ENCODE measurements at regions not wholly inside any gene's neighbourhood (a gene's known extent, or its start where the extent isn't known, plus 50 kb on each side); places are given as distances from the start of the nearest gene placed in this dataset.
A peak's percentile ranks its signal among the peaks of the same experiment; 100 is the strongest.

DNA sequence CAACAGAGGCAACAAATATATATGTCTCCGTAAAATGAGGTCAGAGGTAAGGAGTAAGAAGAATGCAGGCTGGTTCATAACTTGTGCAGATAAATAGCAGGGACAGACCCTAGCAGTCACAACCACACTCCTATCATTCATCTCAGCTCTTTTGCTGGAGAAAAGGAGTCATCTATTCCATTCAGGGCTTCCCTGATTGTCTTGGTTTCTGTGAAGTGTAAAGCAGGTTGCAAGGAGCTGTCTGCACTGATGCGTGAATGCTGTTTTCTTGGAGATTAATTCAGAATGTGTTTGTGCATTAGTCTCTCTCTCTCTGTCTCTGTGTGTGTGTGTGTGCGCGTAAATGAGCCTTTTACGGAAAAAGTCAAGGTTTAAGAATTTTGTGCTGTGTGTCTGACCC, 643.3 kb upstream of the SORCS1 start:
- H3K9me3 ChIP-seq (ENCODE audit: low read length): no peaks in the 10 kb centered on the region
- no peak overlapping the region for H3K9ac ChIP-seq (ENCODE audit: low read length)
- no peaks in the 10 kb centered on the region for H3K79me2 ChIP-seq (replicated peaks; ENCODE audit: insufficient read depth, low read length)
- H2AFZ ChIP-seq (ENCODE audit: low read depth, low read length): no peak overlapping the region
- no peaks in the 10 kb centered on the region for H3F3A ChIP-seq (ENCODE audit: insufficient read depth, low read length, poor library complexity, severe bottlenecking)
- H3K4me3 ChIP-seq (ENCODE audit: low read length): no peak overlapping the region
- TF ChIP-seq EP300 (conservative IDR thresholded peaks at IDR 0.05; ENCODE audit: poor library complexity, severe bottlenecking) (no peak), SMC3 (conservative IDR thresholded peaks at IDR 0.05; ENCODE audit: poor library complexity) (peak; percentile 17)
- no peak overlapping the region for H3K4me2 ChIP-seq (ENCODE audit: low read length)
- H3K9me2 ChIP-seq (ENCODE audit: insufficient read depth, low read length): no peaks in the 10 kb centered on the region
- H3K27ac ChIP-seq (ENCODE audit: low read length): peak overlapping the region; percentile 24
- no peaks in the 10 kb centered on the region for H4K20me1 ChIP-seq (ENCODE audit: insufficient read depth)
- no peaks in the 10 kb centered on the region for H3K27me3 ChIP-seq (ENCODE audit: insufficient read depth, low read depth, low read length)
- H3K36me3 ChIP-seq (ENCODE audit: insufficient read depth, low read length): no peaks in the 10 kb centered on the region

GRCh38 chr10:107806026-107806425, 641.5 kb upstream of the SORCS1 start:
- Histone ChIP-seq H4K20me1 (ENCODE audit: insufficient read depth) (no peaks in the 10 kb centered on the region), H3K27ac (ENCODE audit: low read length) (no peak overlapping the region), H3K36me3 (ENCODE audit: insufficient read depth, low read length) (no peaks in the 10 kb centered on the region), H3K4me2 (ENCODE audit: low read length) (no peak overlapping the region), H3K4me3 (ENCODE audit: low read length) (no peak overlapping the region), H2AFZ (ENCODE audit: low read depth, low read length) (no peak overlapping the region), H3K9me2 (ENCODE audit: insufficient read depth, low read length) (no peaks in the 10 kb centered on the region), H3K9me3 (ENCODE audit: low read length) (no peaks in the 10 kb centered on the region), H3K9ac (ENCODE audit: low read length) (no peak overlapping the region), H3K79me2 (replicated peaks; ENCODE audit: insufficient read depth, low read length) (no peaks in the 10 kb centered on the region), H3F3A (ENCODE audit: insufficient read depth, low read length, poor library complexity, severe bottlenecking) (no peaks in the 10 kb centered on the region), H3K27me3 (ENCODE audit: insufficient read depth, low read depth, low read length) (no peaks in the 10 kb centered on the region)
- TF ChIP-seq EP300 (conservative IDR thresholded peaks at IDR 0.05; ENCODE audit: poor library complexity, severe bottlenecking) (no peak), RAD21 (conservative IDR thresholded peaks at IDR 0.05) (no peak), MXI1 (conservative IDR thresholded peaks at IDR 0.05; ENCODE audit: poor library complexity, severe bottlenecking) (no peak), CTCF (IDR thresholded peaks at IDR 0.05; ENCODE audit: poor library complexity, severe bottlenecking) (no peak), POLR2AphosphoS5 (IDR thresholded peaks at IDR 0.05) (no peak), TAF1 (IDR thresholded peaks at IDR 0.05; ENCODE audit: low read depth) (no peak), SMC3 (conservative IDR thresholded peaks at IDR 0.05; ENCODE audit: poor library complexity) (no peak)
- TF ChIP-seq, protein P1, sequence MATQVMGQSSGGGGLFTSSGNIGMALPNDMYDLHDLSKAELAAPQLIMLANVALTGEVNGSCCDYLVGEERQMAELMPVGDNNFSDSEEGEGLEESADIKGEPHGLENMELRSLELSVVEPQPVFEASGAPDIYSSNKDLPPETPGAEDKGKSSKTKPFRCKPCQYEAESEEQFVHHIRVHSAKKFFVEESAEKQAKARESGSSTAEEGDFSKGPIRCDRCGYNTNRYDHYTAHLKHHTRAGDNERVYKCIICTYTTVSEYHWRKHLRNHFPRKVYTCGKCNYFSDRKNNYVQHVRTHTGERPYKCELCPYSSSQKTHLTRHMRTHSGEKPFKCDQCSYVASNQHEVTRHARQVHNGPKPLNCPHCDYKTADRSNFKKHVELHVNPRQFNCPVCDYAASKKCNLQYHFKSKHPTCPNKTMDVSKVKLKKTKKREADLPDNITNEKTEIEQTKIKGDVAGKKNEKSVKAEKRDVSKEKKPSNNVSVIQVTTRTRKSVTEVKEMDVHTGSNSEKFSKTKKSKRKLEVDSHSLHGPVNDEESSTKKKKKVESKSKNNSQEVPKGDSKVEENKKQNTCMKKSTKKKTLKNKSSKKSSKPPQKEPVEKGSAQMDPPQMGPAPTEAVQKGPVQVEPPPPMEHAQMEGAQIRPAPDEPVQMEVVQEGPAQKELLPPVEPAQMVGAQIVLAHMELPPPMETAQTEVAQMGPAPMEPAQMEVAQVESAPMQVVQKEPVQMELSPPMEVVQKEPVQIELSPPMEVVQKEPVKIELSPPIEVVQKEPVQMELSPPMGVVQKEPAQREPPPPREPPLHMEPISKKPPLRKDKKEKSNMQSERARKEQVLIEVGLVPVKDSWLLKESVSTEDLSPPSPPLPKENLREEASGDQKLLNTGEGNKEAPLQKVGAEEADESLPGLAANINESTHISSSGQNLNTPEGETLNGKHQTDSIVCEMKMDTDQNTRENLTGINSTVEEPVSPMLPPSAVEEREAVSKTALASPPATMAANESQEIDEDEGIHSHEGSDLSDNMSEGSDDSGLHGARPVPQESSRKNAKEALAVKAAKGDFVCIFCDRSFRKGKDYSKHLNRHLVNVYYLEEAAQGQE (IDR thresholded peaks at IDR 0.05; ENCODE audit: borderline replicate concordance): no peak

DNA sequence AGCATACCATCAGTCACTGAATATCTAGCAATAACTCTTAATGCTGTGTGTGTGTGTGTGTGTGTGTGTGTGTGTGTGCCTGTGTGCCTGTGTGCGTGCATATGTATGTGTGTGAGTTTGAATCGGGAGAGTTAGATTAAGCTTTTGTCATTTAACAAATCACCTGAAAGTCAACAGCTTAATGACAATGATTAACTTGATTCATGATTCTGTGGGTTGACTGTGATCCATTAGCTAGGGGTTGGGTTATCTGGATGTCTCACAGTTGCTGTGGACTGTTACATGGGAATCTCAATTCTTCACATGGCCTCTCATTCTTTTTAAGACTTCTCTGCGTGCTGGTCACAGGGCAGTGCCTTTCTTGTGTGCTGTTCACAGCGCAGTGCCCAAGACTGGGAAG, 639.0 kb upstream of the SORCS1 start:
- Histone ChIP-seq H3F3A (ENCODE audit: insufficient read depth, low read length, poor library complexity, severe bottlenecking) (no peaks in the 10 kb centered on the region), H3K4me3 (ENCODE audit: low read length) (no peak overlapping the region), H3K36me3 (ENCODE audit: insufficient read depth, low read length) (no peaks in the 10 kb centered on the region), H3K9me2 (ENCODE audit: insufficient read depth, low read length) (no peaks in the 10 kb centered on the region), H3K27ac (ENCODE audit: low read length) (no peak overlapping the region), H3K27me3 (ENCODE audit: insufficient read depth, low read depth, low read length) (no peaks in the 10 kb centered on the region), H3K9me3 (ENCODE audit: low read length) (no peaks in the 10 kb centered on the region), H2AFZ (ENCODE audit: low read depth, low read length) (no peak overlapping the region), H3K79me2 (replicated peaks; ENCODE audit: insufficient read depth, low read length) (no peaks in the 10 kb centered on the region), H4K20me1 (ENCODE audit: insufficient read depth) (no peaks in the 10 kb centered on the region), H3K9ac (ENCODE audit: low read length) (no peak overlapping the region), H3K4me2 (ENCODE audit: low read length) (no peak overlapping the region)
- no peak for TF ChIP-seq RAD21 (conservative IDR thresholded peaks at IDR 0.05)
- TF ChIP-seq EP300 (conservative IDR thresholded peaks at IDR 0.05; ENCODE audit: poor library complexity, severe bottlenecking): no peak
- no peak for TF ChIP-seq SMC3 (conservative IDR thresholded peaks at IDR 0.05; ENCODE audit: poor library complexity)
- TF ChIP-seq MXI1 (conservative IDR thresholded peaks at IDR 0.05; ENCODE audit: poor library complexity, severe bottlenecking): no peak
- no peak for TF ChIP-seq POLR2AphosphoS5 (IDR thresholded peaks at IDR 0.05)
- no peak for TF ChIP-seq CTCF (IDR thresholded peaks at IDR 0.05; ENCODE audit: poor library complexity, severe bottlenecking)
- no peak for TF ChIP-seq TAF1 (IDR thresholded peaks at IDR 0.05; ENCODE audit: low read depth)
- TF ChIP-seq, protein P1 (IDR thresholded peaks at IDR 0.05; ENCODE audit: borderline replicate concordance): no peak
- no peak for TF ChIP-seq EZH2 (IDR thresholded peaks at IDR 0.05; ENCODE audit: borderline replicate concordance, insufficient read depth, low read length, poor library complexity, severe bottlenecking)
